Activated naive CD4-positive, alpha-beta T cell treated with anti-CD3 and anti-CD28 coated beads for 36 hours (primary cell): ENCODE measurements at regions not wholly inside any gene's neighbourhood (a gene's known extent, or its start where the extent isn't known, plus 50 kb on each side); places are given as distances from the start of the nearest gene placed in this dataset.

Experiments
- CTCF ChIA-PET: fragments of 350-600 bp; sonication (Branson Sonifier 250); formaldehyde crosslinking; loops from one replicate; lab custom pipeline; 2021; ENCODE audit warnings: antibody characterized with exemption; lab: Charles Lee
- DNase-seq: peaks from one replicate; pipeline ENCODE4 v3.0.0-alpha.2; 2020
- H3K27ac Mint-ChIP-seq: one replicate; pipeline ENCODE4 v1.8.0; 2021; ENCODE audit warnings: mild to moderate bottlenecking, mixed read lengths
- H3K27me3 Mint-ChIP-seq: one replicate; pipeline ENCODE4 v1.8.0; 2021; ENCODE audit warnings: low read depth, mixed read lengths
- H3K36me3 Mint-ChIP-seq: one replicate; pipeline ENCODE4 v1.8.0; 2021; ENCODE audit warnings: low read depth, mixed read lengths
- H3K4me1 Mint-ChIP-seq: one replicate; pipeline ENCODE4 v1.8.0; 2021; ENCODE audit warnings: low read depth, mixed read lengths
- H3K4me3 Mint-ChIP-seq: one replicate; pipeline ENCODE4 v1.8.0; 2021; ENCODE audit warnings: mild to moderate bottlenecking, moderate library complexity, mixed read lengths
- H3K9me3 Mint-ChIP-seq: one replicate; pipeline ENCODE4 v1.8.0; 2021; ENCODE audit warnings: mixed read lengths
- intact Hi-C: fragments of 100-400 bp; cut with micrococcal nuclease; formaldehyde crosslinking; loops from one replicate; pipeline ENCODE4 v1.15.1; 2023

DNA sequence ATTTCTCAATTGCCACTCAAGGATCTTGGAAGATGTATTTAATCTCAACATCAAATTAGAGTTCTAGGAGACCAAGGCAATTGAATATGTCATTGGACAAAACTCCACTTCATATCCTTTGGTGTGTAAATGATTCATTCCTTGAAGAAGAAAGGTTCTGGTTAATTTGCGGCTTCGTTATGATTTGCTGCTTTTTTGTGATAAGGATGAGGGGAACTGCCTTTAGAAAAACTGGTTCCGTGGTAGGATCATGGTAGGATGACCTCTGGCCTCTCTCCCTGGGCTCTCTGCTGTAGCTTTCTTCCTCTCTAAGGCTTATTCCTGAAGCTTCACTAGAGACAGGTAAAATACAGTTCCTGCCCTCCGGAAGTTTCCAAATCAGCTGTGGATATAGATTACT is 51.5 kb upstream of the ERRFI1 start:
- no peaks in the 10 kb centered on the region for H3K4me1 Mint-ChIP-seq
- H3K27ac Mint-ChIP-seq: no peak overlapping the region
- intact Hi-C loops: no loop called here
- no peaks in the 10 kb centered on the region for H3K27me3 Mint-ChIP-seq
- no peaks in the 10 kb centered on the region for H3K9me3 Mint-ChIP-seq
- no peak for DNase-seq
- no peaks in the 10 kb centered on the region for H3K36me3 Mint-ChIP-seq
- no peak overlapping the region for H3K4me3 Mint-ChIP-seq
- CTCF ChIA-PET: interaction anchor here (0.6 kb wide), 1 partner anchor 194 kb away, joined by 3 read pairs; no protein-coding TSS in a partner anchor

DNA sequence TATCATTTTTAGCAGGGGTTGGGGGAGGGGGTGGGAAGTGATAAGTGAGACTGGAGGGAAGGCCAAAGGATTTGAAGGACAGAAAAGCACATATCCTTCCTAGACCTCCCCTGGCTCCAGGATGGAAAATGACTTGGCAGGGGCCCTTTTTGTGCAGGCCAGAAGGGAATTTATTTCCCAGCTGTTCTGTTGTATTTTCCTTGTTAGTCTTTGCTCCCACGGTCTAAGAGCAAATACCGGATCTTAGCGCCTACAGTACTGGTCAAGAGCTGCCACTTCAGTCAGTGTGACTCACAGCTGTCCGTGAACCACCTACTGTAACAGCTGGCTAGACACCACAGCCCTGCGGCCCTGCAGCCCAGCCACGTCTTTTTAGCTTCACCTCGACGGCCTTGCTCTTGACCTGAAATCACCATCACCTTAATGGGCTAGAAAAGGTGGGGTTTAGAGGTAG is 51.0 kb upstream of the ERRFI1 start:
- CTCF ChIA-PET: interaction anchor here (0.6 kb wide), 1 partner anchor 194 kb away, joined by 3 read pairs; no protein-coding TSS in a partner anchor
- intact Hi-C loops: no loop called here

DNA sequence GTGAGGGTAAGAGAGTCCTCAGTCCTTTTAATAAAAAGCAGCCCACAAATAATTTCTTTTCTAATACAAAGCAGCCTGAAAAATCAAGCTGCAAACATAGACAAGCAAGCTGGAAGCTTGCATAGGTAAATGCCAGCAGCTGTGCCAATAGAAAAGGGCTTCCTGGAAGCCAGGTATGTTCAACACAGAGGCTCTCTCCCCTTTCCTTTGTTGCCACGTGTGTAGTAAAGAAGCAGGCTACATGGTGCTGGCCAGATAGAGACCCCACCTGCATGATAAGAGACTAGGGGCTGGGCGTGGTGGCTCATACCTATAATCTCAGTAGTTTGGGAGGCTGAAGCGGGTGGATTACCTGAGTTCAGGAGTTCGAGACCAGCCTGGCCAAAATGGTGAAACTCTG is 50.1 kb upstream of the ERRFI1 start:
- Mint-ChIP-seq H3K27me3 (no peaks in the 10 kb centered on the region), H3K4me3 (no peak overlapping the region), H3K27ac (no peak overlapping the region), H3K36me3 (no peaks in the 10 kb centered on the region), H3K4me1 (no peaks in the 10 kb centered on the region), H3K9me3 (no peaks in the 10 kb centered on the region)
- CTCF ChIA-PET: no interaction called here
- DNase-seq: no peak
- intact Hi-C loops: no loop called here

More for the DNA sequence above, 51.0 kb upstream of the ERRFI1 start:
- Mint-ChIP-seq H3K27ac (no peak overlapping the region), H3K9me3 (no peaks in the 10 kb centered on the region), H3K27me3 (no peaks in the 10 kb centered on the region), H3K36me3 (no peaks in the 10 kb centered on the region), H3K4me1 (no peaks in the 10 kb centered on the region), H3K4me3 (no peak overlapping the region)
- no peak for DNase-seq
